ENCODE measurements at regions not wholly inside any gene's neighbourhood (a gene's known extent, or its start where the extent isn't known, plus 50 kb on each side); places are given as distances from the start of the nearest gene placed in this dataset.

GRCh38 chr12:18990856-18991255, 138.7 kb upstream of the PLEKHA5 start:
- FAIRE-seq: no peak
- in situ Hi-C loops (cut with MboI): no loop called here
- WGBS (ENCODE audit: insufficient coverage, insufficient replicate concordance, low lambda C conversion rate, missing lambda C conversion rate): 0% methylated on average over 2 of the region's 2 CpGs
- H3K4me3 ChIP-seq: no peak overlapping the region
- H3K4me1 ChIP-seq (ENCODE audit: control insufficient read depth, insufficient read depth, low read length): no peaks in the 10 kb centered on the region
- H4K20me1 ChIP-seq (ENCODE audit: control insufficient read depth, insufficient read depth): no peaks in the 10 kb centered on the region
- no peak overlapping the region for H3K9ac ChIP-seq (ENCODE audit: control insufficient read depth, insufficient read depth, low read length)
- no peak overlapping the region for H2AFZ ChIP-seq (ENCODE audit: control insufficient read depth, low read depth, low read length)
- H3K36me3 ChIP-seq (ENCODE audit: control insufficient read depth in 2 of 2, insufficient read depth in 2 of 2, low read length in 1 of 2): no peaks in the 10 kb centered on the region
- ChIA-PET POLR2A (no interaction called here), RAD21 (ENCODE audit: unreplicated experiment) (no interaction called here), SMC1A (ENCODE audit: uncharacterized antibody, unreplicated experiment) (interaction anchor here (1.3 kb wide), 1 partner anchor 13 kb away, joined by 3 read pairs; no protein-coding TSS in a partner anchor), CTCF (no interaction called here)
- no peak overlapping the region for H3K4me2 ChIP-seq (ENCODE audit: control insufficient read depth, insufficient read depth)
- no TSS peak for BruUV-seq (replicated peaks)
- no peak for ATAC-seq
- H3K27me3 ChIP-seq (replicated peaks in 1 of 2; ENCODE audit: control insufficient read depth in 2 of 2, insufficient read depth in 2 of 2, low read length in 1 of 2): no peaks in the 10 kb centered on the region
- no peak overlapping the region for H3K27ac ChIP-seq (ENCODE audit: control insufficient read depth, insufficient read depth)
- no peaks in the 10 kb centered on the region for H3K9me3 ChIP-seq (replicated peaks; ENCODE audit: control insufficient read depth, insufficient read depth, low read length)
- intact Hi-C loops (cut with micrococcal nuclease; ENCODE audit: unreplicated experiment): no loop called here
- TF ChIP-seq, protein P1, sequence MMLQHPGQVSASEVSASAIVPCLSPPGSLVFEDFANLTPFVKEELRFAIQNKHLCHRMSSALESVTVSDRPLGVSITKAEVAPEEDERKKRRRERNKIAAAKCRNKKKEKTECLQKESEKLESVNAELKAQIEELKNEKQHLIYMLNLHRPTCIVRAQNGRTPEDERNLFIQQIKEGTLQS (IDR thresholded peaks at IDR 0.05; ENCODE audit: borderline replicate concordance, extremely low read depth, low read depth, low read length): no peak
- no peak for TF ChIP-seq IKZF2 (IDR thresholded peaks at IDR 0.05)
- no peak for TF ChIP-seq IRF4 (IDR thresholded peaks at IDR 0.05; ENCODE audit: low read depth, low read length)
- TF ChIP-seq HSF1 (IDR thresholded peaks at IDR 0.05; ENCODE audit: low read depth, low read length): no peak
- TF ChIP-seq, protein P2, sequence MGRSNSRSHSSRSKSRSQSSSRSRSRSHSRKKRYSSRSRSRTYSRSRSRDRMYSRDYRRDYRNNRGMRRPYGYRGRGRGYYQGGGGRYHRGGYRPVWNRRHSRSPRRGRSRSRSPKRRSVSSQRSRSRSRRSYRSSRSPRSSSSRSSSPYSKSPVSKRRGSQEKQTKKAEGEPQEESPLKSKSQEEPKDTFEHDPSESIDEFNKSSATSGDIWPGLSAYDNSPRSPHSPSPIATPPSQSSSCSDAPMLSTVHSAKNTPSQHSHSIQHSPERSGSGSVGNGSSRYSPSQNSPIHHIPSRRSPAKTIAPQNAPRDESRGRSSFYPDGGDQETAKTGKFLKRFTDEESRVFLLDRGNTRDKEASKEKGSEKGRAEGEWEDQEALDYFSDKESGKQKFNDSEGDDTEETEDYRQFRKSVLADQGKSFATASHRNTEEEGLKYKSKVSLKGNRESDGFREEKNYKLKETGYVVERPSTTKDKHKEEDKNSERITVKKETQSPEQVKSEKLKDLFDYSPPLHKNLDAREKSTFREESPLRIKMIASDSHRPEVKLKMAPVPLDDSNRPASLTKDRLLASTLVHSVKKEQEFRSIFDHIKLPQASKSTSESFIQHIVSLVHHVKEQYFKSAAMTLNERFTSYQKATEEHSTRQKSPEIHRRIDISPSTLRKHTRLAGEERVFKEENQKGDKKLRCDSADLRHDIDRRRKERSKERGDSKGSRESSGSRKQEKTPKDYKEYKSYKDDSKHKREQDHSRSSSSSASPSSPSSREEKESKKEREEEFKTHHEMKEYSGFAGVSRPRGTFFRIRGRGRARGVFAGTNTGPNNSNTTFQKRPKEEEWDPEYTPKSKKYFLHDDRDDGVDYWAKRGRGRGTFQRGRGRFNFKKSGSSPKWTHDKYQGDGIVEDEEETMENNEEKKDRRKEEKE (IDR thresholded peaks at IDR 0.05): no peak
- TF ChIP-seq CBFB (IDR thresholded peaks at IDR 0.05; ENCODE audit: low read depth): no peak
- TF ChIP-seq ATF2 (IDR thresholded peaks at IDR 0.05; ENCODE audit: low read length): no peak
- TF ChIP-seq CHD4 (IDR thresholded peaks at IDR 0.05): no peak
- no peak for TF ChIP-seq CHD1 (IDR thresholded peaks at IDR 0.05; ENCODE audit: low read depth, low read length)
- TF ChIP-seq MEF2B (IDR thresholded peaks at IDR 0.05; ENCODE audit: partially characterized antibody, poor library complexity, severe bottlenecking): no peak
- TF ChIP-seq ZZZ3 (IDR thresholded peaks at IDR 0.05; ENCODE audit: control insufficient read depth, insufficient read length, low read depth): no peak
- no peak for TF ChIP-seq EED (IDR thresholded peaks at IDR 0.05; ENCODE audit: low read depth)
- H3K79me2 ChIP-seq (ENCODE audit: control insufficient read depth, insufficient read depth, low read length): no peaks in the 10 kb centered on the region
- DNase-seq (ENCODE audit: low read depth, low spot score): no peak

Measured in GM12878 (cell line).